GM21737 (cell line): ENCODE measurements at regions not wholly inside any gene's neighbourhood (a gene's known extent, or its start where the extent isn't known, plus 50 kb on each side); places are given as distances from the start of the nearest gene placed in this dataset.
A peak's percentile ranks its signal among the peaks of the same experiment; 100 is the strongest.

Source experiments
- ATAC-seq: cut with Tn5 transposase; IDR thresholded peaks from one replicate; pipeline ENCODE4 v1.9.1; 2021; ENCODE audit warnings: mild to moderate bottlenecking, moderate library complexity; ENCODE audit not compliant: unreplicated experiment

DNA sequence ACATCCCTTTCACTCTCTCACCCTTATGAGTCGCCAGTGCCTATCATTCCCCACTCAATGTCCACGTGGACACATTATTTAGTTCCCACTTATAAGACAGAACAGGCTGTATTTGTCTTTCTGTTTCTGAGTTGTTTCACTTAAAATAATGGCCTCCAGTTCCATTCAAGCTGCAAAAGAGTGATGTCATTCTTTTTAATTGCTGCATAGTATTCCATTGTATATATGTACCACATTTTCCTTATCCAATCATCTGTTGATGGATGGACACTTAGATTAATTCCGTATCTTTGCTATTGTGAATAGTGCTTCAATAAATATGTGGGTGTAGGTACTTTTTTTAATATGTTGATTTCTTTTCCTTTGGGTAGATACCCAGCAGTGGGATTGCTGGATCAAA, 79.1 kb downstream of the ZNF365 start:
- no peak for ATAC-seq

DNA sequence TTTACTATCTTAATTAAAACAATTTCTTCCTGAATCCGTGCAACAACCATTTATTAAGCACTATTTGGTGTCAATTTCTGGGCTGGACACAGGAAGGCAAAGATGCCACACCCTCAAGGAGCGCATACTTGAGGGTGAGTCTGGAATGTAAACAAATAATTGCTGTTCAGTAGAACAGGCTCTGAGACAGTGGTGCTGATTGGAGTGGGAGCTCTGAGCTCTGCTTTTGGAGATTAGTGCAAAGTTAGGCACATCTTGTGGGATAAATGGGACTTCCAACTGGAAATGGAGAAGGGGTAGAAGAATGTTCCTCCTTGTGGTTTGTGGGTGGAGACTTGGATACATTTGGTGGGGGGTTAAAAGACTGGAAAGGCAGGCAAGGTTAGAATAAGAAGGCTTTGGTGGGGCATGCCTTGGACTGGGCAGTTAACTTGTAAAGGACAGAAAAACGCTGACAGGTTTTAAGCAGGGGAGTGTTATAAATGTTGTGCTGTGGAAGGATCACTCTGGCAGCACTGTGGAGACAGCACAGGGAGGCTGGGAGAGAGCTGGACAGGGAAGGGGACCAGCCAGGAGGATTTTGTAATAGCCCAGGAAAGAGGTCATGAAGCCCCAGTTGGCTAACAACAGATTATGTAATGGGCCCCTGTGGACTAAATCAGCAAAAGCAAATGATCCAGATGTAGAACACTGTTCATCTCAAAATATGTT, 80.7 kb downstream of the ZNF365 start:
- no peak for ATAC-seq

DNA sequence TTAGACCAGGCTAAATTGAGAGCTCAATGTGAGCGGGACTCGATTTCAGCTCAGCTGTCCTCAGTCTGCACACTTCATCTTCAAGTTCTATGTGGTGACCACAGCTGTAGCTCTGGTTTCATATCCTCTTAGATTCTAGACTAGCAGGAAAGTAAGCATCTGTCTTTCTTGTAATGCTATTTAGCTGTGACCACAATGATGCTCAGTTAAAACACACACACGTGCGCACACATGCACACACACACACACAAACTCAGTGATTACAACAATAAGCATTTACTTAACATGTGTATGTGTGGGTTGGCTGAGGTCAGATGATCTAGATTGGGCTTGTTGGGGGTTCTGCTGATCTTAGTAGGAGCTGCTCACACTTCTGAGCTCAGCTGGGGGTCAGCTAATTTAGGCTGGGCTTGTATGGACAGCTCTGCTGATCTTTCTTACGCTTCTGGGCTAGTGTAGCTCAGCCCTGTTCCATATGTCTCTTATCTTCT, 82.5 kb downstream of the ZNF365 start:
- peak; percentile 99 for ATAC-seq

DNA sequence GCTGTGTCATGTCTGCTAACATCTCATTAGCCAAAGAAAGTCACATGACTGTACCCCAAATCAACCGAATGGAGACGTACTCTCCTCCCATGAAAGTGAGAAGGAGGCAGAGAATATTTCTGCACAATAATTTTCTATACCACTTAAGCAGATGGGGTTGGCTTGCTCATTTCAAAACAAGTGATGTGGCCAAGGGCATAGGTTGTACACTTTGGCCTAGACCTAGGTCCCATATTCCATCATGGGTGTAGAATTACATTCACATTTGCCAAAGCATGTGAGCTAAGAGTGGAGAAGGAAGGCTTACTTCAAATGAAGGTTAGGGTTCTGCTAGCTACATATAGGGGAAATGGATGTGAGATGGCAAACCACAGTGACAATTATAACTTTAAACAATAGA, 83.0 kb downstream of the ZNF365 start:
- no peak for ATAC-seq

DNA sequence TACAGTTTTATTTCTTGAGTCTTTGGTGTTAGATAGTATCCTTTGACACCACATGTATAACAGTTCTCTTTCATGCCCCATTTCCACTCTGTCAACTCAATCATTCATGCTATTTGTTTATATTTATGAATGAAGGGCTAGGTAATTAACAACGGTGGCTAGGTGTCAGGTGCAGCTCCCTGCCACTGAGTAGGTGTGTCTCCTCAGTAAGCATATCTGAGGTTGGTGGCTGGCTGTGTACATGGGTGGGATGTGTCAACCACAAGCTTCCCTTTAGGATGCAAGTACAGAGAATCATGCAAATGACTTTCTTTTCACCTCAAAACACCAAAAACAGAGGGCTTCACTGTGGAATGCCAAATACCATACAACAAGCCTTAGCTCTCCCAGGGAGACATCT, 83.4 kb downstream of the ZNF365 start:
- ATAC-seq, result peak; percentile 31

DNA sequence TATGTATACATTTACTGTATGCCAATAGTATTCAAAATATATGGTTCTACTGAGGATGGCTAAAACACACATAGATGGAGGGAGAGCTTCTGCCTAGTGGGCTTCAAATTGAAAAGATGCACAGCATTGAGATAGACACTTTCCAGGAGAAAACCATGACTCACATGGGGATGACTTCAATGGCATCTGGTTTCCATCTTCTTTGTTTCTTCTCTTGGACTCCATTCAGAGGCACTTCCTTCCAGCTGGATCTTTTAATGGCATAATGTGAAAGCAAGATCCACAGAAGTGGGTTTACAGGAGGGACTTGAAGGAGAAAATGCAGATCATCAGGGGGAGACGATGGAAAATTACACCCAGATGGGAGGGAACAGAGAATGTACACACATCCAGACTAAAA, 84.9 kb downstream of the ZNF365 start:
- ATAC-seq, result no peak

DNA sequence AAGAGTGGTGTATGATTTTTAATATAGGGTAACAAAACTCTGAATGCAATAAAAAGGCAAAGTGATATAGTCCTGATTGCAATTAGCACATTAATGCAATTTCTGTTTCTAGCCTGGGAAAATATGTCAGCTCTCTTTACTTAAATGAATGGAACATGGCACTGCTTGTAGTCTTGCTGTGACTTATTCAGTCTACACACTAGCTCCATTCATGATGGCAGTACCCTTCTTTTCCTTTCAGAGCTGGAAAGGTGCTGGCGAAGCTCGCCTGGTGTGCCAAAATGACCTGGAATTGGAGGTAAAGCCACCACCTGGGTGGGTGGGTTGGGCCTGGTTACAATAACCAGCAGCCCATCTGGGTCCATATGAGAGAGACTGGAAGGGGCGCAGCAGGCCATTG, 85.3 kb downstream of the ZNF365 start:
- ATAC-seq, result no peak

DNA sequence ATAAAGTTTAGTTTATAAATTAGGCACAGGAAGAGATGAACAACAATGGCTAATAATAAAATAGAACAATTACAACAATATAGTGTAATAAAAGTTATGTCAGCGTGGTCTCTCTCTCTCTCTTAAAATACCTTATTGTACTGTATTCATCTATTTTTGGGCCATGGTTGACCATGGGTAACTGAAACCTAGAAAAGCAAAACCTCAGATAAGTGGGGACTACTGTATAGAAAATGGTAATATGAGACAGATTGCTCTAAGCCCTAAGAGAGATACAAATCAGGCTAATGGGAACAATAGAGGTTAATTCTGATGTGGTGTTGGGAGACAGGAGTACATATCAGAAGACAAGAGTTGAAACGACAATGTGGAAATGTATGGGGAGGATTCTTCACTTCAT, 86.2 kb downstream of the ZNF365 start:
- no peak for ATAC-seq

DNA sequence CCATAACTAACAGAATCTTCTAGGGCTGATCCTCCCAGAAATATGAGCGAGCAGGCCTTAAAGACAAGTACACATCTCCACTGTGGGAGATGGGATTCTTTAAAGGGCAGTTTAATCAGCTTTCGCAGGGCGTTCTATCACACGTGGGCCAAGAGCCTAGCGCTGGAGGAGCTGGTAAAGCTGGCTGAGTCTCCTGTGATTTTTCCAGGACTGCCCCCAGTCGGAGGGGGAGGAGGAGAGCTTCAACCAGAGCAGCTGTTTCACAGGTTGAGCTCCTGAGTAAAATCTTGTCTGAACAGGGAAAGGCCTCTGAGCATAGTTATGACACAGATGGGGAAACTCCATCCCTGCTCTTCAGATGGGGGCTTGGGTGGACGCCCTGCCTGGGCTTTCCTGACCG, 87.0 kb downstream of the ZNF365 start:
- no peak for ATAC-seq

DNA sequence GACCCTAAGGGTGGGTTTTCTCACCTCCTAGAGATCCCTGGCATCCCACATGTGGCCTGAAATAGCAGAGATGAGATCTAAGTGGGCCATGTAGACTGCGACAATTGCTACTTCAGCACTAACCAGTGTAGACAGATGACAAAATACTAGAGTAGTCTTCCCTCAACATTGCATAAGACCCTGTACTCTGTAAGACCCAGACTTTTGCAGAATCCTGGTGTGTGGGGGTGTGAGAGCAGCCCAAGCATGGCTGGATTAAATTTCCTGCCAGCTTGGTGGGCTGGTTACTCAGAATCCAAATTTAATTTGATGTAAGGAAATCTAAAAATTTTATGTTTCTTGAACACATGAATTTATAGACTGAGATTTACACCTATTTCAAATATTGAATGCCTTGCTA, 88.3 kb downstream of the ZNF365 start:
- ATAC-seq, result no peak

DNA sequence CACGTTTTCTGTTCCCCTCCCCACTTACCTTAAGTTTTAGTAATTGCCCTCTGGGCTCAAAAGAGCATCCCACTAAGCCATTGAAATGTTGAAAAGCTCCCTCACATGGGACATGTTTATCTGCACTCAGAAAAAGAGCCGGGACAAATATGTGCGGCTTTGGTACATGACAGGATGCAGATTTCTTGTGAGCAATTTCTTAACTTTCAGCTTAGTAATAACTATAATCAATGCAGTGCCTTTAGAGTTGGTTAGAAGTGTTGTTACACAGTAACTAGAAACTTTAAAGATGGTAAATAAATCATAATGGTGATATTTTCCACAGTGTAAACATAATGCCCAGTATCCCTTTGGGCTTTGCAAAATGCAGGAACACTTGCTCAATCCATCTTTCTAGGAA, 89.2 kb downstream of the ZNF365 start:
- ATAC-seq, result no peak

DNA sequence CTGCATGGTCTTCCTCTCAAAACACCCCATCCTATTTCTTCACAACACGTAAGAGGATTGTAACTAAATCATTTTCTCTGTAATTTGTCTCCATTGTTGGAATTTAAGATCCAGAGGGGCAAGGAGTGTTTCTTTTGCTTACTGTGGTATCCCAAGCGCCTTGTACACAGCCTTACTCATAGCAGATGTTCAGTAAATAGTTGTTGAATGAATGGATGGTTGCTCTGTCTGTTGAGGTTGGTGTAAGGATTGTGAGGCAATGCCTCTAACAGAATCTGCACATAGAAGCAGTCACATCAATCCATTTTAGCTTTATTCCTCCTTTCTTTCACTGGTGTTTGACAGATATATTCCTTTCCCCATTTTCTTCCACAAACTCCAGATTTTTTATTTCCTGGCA, 90.1 kb downstream of the ZNF365 start:
- no peak for ATAC-seq

DNA sequence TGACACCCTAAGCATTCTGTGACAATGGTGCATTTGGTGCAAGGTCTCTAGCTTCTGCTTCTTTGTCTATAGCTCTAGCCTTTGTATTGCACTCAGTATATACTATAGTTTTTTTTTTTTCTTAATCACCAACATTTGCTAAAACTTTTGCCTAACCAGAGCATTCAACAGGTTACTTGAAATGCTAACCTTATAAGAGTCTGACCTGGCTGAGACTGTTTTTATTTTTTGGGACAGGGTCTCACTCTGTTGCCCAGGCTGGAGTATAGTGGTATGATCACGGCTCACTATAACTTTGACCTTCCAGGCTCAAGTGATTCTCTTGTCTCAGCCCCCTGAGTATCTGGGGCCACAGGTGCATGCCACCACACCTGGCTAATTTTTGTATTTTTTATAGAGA, 92.4 kb downstream of the ZNF365 start:
- ATAC-seq, result no peak

DNA sequence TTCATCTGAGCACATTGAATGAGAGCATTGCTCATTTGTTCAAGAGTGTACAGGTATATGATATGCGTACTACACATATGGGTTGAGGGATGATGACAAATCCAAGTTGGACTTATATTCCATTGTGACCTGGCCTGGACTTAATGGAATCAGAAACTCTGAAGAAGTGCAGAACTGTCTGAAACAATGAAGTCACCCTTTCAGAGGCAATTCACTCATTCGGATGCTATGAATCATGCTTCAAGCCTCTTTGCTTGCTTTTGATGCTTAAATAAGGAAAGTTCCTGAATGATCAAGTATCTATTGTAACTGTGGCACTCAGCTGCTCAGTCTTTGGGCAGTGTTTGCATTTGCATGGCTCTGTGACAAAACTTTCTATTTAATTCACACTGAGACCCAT, 93.4 kb downstream of the ZNF365 start:
- ATAC-seq, result no peak

DNA sequence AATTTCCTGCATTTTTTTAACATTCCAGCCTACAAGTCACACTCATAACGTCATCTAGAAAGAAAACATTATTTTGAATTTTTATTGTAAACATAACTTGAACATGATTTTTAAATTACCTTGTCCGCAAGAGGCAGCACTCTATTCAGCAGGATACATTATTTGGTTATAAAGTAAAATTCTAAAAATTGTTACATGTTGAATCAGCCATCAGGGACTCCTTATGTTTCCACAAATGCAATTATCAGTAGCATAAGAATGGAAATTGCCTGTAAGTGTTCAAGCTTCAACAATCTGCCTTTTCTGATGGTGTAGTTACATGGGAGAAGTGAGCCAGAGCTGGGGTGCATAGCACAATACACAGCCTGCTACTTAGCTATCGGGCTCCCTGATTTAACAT, 97.5 kb downstream of the ZNF365 start:
- ATAC-seq, result no peak

DNA sequence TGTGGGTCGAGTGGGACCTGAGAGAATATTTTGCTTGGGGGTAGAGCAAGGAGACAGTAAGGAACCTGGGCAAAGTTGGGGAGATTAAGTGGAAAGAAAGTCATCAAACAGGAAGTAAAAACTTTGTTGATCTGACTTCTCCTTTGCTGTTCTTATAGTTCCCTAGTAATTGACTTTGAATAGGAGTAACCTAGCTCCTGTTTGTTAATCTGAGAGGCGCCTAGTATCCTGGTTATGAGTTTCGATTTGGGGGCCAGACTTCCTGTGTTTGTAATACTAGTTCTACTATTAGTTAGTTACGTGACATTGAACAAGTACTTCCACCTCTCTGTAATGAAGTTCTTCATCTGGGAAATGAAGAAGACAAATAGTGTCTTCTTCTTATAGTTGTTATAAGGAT, 99.1 kb downstream of the ZNF365 start:
- no peak for ATAC-seq

DNA sequence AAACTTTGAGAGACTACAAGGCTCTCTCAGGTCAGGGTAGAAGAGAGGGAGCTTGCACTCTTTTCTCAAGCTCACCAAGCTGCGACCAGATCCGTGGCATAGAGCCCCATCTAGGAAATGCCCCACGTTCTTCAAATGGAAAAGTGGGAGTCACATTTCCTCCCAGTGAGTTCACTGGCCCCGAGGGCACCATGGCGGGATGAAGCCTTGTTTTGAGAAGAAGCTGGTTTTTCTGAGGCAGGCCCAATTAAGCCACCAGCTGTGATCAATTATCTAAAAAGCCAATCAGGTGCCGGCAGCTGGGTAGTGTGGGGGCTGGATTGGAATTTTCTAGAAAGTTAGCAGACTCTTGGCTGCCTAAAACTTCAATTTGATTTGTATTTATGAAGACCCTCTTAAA, 101.4 kb downstream of the ZNF365 start:
- ATAC-seq, result no peak

DNA sequence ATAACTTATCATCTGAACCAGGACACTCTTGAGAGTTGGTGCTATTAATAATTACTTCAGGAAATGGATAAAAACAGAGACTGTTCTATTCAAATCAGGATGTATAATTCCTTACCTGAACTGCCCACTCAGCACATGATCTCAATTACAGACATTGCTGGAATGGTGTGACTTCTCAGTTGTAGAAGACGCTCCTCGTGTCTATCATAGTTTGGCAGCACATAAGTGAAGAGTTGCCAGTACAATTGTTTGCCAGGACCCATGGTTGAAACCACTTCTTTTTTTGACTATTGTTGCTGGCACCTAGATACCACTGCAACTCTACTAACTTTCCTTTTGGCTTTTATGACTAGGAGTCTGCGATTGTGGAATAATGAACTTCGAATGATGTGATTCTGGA, 105.4 kb downstream of the ZNF365 start:
- no peak for ATAC-seq

DNA sequence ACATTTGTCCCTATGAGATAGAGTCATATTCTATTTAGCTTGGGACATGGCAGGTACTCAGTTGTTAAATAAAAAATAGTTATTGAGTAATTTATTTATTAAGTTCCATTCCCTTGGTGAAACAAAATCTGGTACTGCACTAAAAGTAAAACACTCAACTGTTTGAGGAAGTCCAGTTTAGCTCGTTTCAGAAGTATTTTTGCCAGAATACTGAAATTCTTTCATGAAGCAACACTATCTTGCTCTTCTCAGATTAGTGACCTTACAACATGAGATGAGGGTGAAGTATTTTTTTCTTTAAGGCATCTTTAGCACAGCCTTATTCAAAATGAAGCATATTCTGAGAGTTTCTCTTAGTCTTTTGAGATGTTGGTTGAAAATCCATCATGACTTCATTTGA, 106.0 kb downstream of the ZNF365 start:
- ATAC-seq, result no peak

DNA sequence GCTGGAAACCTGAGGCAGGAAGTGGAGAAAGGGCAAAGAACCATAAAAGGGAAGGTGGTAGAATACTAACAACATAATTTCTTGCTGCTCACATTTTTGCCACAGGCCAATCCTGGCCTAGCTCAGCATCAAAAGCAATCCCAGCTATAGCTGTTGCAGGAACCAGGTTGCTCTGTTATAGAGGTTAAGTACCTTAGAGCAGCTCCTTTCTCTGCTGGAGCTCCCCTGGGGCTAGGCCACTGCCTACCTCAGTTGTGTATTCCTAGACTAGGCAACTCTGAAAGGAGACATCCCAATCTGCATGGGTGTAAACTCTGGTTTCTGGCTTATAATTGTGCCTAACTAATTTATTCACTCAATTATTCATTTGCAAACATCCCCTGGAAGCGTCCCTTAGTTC, 108.4 kb downstream of the ZNF365 start:
- ATAC-seq, result no peak

DNA sequence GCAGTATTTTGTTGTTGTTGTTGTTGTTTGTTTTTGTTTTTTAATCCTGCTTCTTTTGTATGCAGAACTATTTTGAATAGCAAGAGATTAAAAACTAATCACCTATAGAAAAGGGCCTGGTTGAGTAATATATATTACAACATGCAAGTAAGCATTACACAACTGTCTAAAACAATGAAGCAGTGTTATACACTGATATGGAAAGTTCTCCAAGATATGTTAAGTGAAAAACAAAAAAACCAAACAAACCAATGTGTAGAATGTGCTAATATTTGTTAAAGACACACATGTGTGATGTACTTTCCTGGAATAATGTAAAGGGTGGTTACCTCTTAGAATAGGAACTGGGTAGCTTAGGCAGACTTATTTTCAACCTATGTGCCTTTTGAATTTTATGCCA, 117.4 kb downstream of the ZNF365 start:
- no peak for ATAC-seq

DNA sequence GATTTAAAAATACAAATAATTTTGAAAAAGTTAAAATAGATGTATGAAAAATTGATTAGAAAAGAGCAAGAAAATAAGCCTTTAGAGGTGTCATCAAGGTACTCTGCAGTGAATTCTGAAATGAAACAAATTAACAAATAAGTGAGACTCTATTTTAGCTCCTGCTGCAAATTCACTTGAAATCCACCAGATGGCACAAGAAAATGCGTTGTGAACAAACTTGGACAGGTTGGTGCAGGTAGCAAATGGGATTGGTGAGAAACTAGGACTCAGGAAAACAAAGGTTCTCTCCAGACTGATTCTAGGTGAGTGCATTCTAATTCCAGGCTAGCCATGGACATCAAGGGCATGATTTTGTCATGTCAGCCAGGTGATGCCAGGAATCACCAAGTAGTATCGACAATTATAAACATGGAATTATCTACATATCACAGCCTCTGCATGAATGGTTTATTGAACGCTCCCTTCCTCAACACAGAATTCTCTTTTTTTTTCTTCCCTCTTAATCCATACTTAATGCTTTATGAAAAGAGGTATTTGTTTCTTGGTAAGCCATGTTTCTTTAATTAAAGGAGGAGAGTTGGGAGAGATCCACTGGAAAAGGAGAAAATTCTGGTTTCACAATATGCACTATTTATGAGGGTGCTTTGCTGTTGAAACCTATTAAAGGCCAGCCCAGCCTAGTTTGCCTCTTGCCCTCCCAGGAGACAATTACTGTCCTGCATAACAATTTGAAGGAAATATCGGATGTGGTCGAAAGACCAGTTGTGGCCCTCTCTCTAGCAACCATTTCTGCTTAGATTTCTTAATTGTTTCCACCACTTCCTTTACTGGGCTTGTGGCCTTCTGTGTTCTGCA, 118.1 kb downstream of the ZNF365 start:
- no peak for ATAC-seq

DNA sequence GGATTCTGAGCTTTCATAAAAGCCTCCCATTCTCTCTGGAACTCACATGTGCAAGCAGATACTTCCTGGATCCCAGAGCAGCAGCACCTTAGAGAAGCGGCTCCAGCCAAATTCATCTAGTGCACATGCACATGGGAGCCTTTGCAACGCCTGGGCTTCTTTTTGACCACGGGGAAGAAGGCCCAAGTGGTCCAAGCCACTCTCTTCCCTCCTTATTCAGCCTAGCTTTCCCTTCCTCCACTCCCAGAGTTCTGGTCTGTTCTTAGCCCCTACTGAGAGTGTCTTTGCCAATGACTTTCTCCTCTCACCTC, 118.7 kb downstream of the ZNF365 start:
- ATAC-seq, result no peak
